ENCODE measurements at regions not wholly inside any gene's neighbourhood (a gene's known extent, or its start where the extent isn't known, plus 50 kb on each side); places are given as distances from the start of the nearest gene placed in this dataset.
"Not testable (repeated sequence)": the region's sequence is repeated elsewhere in the genome, so short reads cannot be mapped to it uniquely, and the experiment has no call there.

- H3K9me3 ChIP-seq (ENCODE audit: control insufficient read depth, low read depth, low read length); H3K4me1 ChIP-seq (ENCODE audit: control insufficient read depth, low read depth, low read length); H3K27ac ChIP-seq (ENCODE audit: low read length); H3K36me3 ChIP-seq (ENCODE audit: control insufficient read depth, low read depth, low read length); H3K27me3 ChIP-seq (ENCODE audit: control insufficient read depth, insufficient read depth, low read length); H3K9ac ChIP-seq (ENCODE audit: low read length); H3K4me3 ChIP-seq (ENCODE audit: low read length): not testable (repeated sequence)
Measured at GRCh38 chr13:65675383-65675782, 1554.8 kb downstream of the PCDH9 start.

GRCh38 chr13:65670014-65670625, 1560.0 kb downstream of the PCDH9 start:
- Histone ChIP-seq H3K36me3 (ENCODE audit: control insufficient read depth, low read depth, low read length) (no peaks in the 10 kb centered on the region), H3K9me3 (ENCODE audit: control insufficient read depth, low read depth, low read length) (no peaks in the 10 kb centered on the region), H3K4me3 (ENCODE audit: low read length) (no peak overlapping the region), H3K9ac (ENCODE audit: low read length) (no peak overlapping the region), H3K4me1 (ENCODE audit: control insufficient read depth, low read depth, low read length) (no peaks in the 10 kb centered on the region), H3K27me3 (ENCODE audit: control insufficient read depth, insufficient read depth, low read length) (no peaks in the 10 kb centered on the region), H3K27ac (ENCODE audit: low read length) (no peak overlapping the region)

GRCh38 chr13:65660731-65661130, 1569.4 kb downstream of the PCDH9 start:
- Histone ChIP-seq H3K9me3 (ENCODE audit: control insufficient read depth, low read depth, low read length) (no peaks in the 10 kb centered on the region), H3K9ac (ENCODE audit: low read length) (no peak overlapping the region), H3K4me3 (ENCODE audit: low read length) (no peak overlapping the region), H3K36me3 (ENCODE audit: control insufficient read depth, low read depth, low read length) (no peaks in the 10 kb centered on the region), H3K27me3 (ENCODE audit: control insufficient read depth, insufficient read depth, low read length) (no peaks in the 10 kb centered on the region), H3K4me1 (ENCODE audit: control insufficient read depth, low read depth, low read length) (no peaks in the 10 kb centered on the region), H3K27ac (ENCODE audit: low read length) (no peak overlapping the region)

GRCh38 chr13:65656740-65657329, 1573.3 kb downstream of the PCDH9 start:
- no peaks in the 10 kb centered on the region for H3K4me1 ChIP-seq (ENCODE audit: control insufficient read depth, low read depth, low read length)
- no peaks in the 10 kb centered on the region for H3K27me3 ChIP-seq (ENCODE audit: control insufficient read depth, insufficient read depth, low read length)
- H3K27ac ChIP-seq (ENCODE audit: low read length) = no peak overlapping the region
- H3K9me3 ChIP-seq (ENCODE audit: control insufficient read depth, low read depth, low read length) = no peaks in the 10 kb centered on the region
- no peaks in the 10 kb centered on the region for H3K36me3 ChIP-seq (ENCODE audit: control insufficient read depth, low read depth, low read length)
- no peak overlapping the region for H3K4me3 ChIP-seq (ENCODE audit: low read length)
- H3K9ac ChIP-seq (ENCODE audit: low read length) = no peak overlapping the region

DNA sequence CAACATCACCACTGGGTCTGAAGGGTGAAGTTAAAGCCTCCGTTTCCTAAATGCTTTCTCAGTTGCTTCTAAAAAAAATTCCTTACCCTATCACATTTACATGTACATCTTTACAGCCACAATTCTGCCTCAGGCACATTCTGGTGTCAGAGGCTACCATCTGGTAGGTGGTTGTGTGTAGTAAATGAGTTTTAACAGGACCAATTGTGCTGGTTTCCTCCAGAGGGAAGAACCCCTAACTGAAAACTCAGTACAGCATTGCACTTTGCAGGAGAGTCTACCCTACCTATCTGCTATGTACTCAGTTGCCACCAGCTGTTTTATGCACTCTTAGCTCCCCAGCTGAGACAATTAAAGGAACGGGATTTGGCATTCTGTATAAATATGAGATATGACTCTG, 1576.5 kb downstream of the PCDH9 start:
- Histone ChIP-seq H3K27me3 (ENCODE audit: control insufficient read depth, insufficient read depth, low read length) (no peaks in the 10 kb centered on the region), H3K9me3 (ENCODE audit: control insufficient read depth, low read depth, low read length) (no peaks in the 10 kb centered on the region), H3K9ac (ENCODE audit: low read length) (no peak overlapping the region), H3K4me1 (ENCODE audit: control insufficient read depth, low read depth, low read length) (no peaks in the 10 kb centered on the region), H3K4me3 (ENCODE audit: low read length) (no peak overlapping the region), H3K27ac (ENCODE audit: low read length) (no peak overlapping the region), H3K36me3 (ENCODE audit: control insufficient read depth, low read depth, low read length) (no peaks in the 10 kb centered on the region)

DNA sequence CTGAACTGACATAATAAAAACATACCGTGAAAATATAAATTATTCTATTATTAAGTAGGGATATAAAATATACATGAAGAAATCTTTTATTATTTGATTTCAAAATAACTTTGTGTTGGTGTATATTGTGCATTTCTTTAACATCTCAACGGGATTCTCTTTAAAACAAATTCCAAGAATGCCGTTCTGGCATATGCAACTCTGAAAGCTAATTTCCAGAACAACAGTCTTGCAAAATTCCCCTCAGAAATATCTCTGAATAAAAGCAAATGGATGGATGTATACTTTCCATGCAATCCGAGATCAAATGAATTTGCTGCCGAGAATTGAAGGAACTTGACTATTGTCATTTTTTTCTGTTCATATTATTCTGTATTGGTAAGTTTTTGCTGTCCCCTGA, 1579.8 kb downstream of the PCDH9 start:
- no peak overlapping the region for H3K27ac ChIP-seq (ENCODE audit: low read length)
- no peak overlapping the region for H3K9ac ChIP-seq (ENCODE audit: low read length)
- H3K4me1 ChIP-seq (ENCODE audit: control insufficient read depth, low read depth, low read length) = no peaks in the 10 kb centered on the region
- H3K36me3 ChIP-seq (ENCODE audit: control insufficient read depth, low read depth, low read length) = no peaks in the 10 kb centered on the region
- no peak overlapping the region for H3K4me3 ChIP-seq (ENCODE audit: low read length)
- H3K9me3 ChIP-seq (ENCODE audit: control insufficient read depth, low read depth, low read length) = no peaks in the 10 kb centered on the region
- no peaks in the 10 kb centered on the region for H3K27me3 ChIP-seq (ENCODE audit: control insufficient read depth, insufficient read depth, low read length)

- no peaks in the 10 kb centered on the region for H3K36me3 ChIP-seq (ENCODE audit: control insufficient read depth, low read depth, low read length)
- H3K4me1 ChIP-seq (ENCODE audit: control insufficient read depth, low read depth, low read length) = no peaks in the 10 kb centered on the region
- H3K27ac ChIP-seq (ENCODE audit: low read length) = no peak overlapping the region
- no peak overlapping the region for H3K9ac ChIP-seq (ENCODE audit: low read length)
- H3K27me3 ChIP-seq (ENCODE audit: control insufficient read depth, insufficient read depth, low read length) = no peaks in the 10 kb centered on the region
- H3K9me3 ChIP-seq (ENCODE audit: control insufficient read depth, low read depth, low read length) = no peaks in the 10 kb centered on the region
- no peak overlapping the region for H3K4me3 ChIP-seq (ENCODE audit: low read length)
Measured at GRCh38 chr13:65642996-65643395, 1587.1 kb downstream of the PCDH9 start.

DNA sequence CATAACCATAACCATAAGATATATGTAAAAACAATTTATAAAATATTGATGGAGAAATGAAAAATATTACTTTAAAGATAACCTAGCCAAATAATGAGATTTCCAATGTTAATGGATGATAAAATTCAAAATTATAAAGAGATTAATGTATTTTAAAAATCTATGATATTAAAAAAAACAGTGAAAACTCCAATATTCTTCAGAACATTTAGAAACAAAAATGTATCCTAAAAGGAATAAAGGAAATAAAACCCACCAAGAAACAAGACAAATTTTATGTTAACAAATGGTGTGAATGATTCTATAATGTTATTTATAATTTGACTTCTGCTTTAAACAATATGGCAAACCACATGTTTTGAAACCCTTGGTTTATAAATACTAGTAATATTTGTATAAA, 1587.8 kb downstream of the PCDH9 start:
- Histone ChIP-seq H3K4me3 (ENCODE audit: low read length) (no peak overlapping the region), H3K9ac (ENCODE audit: low read length) (no peak overlapping the region), H3K9me3 (ENCODE audit: control insufficient read depth, low read depth, low read length) (no peaks in the 10 kb centered on the region), H3K27ac (ENCODE audit: low read length) (no peak overlapping the region), H3K27me3 (ENCODE audit: control insufficient read depth, insufficient read depth, low read length) (no peaks in the 10 kb centered on the region), H3K36me3 (ENCODE audit: control insufficient read depth, low read depth, low read length) (no peaks in the 10 kb centered on the region), H3K4me1 (ENCODE audit: control insufficient read depth, low read depth, low read length) (no peaks in the 10 kb centered on the region)

GRCh38 chr13:65638572-65639168, 1591.5 kb downstream of the PCDH9 start:
- Histone ChIP-seq H3K27me3 (ENCODE audit: control insufficient read depth, insufficient read depth, low read length) (no peaks in the 10 kb centered on the region), H3K4me1 (ENCODE audit: control insufficient read depth, low read depth, low read length) (no peaks in the 10 kb centered on the region), H3K27ac (ENCODE audit: low read length) (no peak overlapping the region), H3K4me3 (ENCODE audit: low read length) (no peak overlapping the region), H3K36me3 (ENCODE audit: control insufficient read depth, low read depth, low read length) (no peaks in the 10 kb centered on the region), H3K9me3 (ENCODE audit: control insufficient read depth, low read depth, low read length) (no peaks in the 10 kb centered on the region), H3K9ac (ENCODE audit: low read length) (no peak overlapping the region)

DNA sequence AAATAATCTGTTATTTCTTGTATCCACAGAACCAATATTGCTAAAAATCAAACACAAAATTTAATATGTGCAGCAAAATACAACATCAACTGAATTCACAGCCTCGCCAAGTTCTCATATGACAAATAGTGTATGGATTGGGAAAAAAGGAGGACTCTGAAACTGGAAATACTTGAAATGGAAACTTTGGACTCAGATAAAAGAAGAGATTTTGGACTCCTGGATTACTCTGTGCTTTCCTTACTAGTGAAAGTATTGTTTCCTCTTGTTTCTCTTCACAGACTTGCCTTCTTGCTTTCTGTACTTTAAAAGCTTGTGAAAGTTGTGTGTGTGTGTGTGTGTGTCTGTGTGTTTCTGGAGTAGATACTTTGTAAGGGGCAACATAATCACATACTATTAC, 1596.3 kb downstream of the PCDH9 start:
- Histone ChIP-seq H3K9ac (ENCODE audit: low read length) (no peak overlapping the region), H3K36me3 (ENCODE audit: control insufficient read depth, low read depth, low read length) (no peaks in the 10 kb centered on the region), H3K4me3 (ENCODE audit: low read length) (no peak overlapping the region), H3K4me1 (ENCODE audit: control insufficient read depth, low read depth, low read length) (no peaks in the 10 kb centered on the region), H3K27ac (ENCODE audit: low read length) (no peak overlapping the region), H3K9me3 (ENCODE audit: control insufficient read depth, low read depth, low read length) (no peaks in the 10 kb centered on the region), H3K27me3 (ENCODE audit: control insufficient read depth, insufficient read depth, low read length) (no peaks in the 10 kb centered on the region)

GRCh38 chr13:65631078-65631477, 1599.1 kb downstream of the PCDH9 start:
- no peak overlapping the region for H3K27ac ChIP-seq (ENCODE audit: low read length)
- no peaks in the 10 kb centered on the region for H3K36me3 ChIP-seq (ENCODE audit: control insufficient read depth, low read depth, low read length)
- H3K9me3 ChIP-seq (ENCODE audit: control insufficient read depth, low read depth, low read length) = no peaks in the 10 kb centered on the region
- H3K9ac ChIP-seq (ENCODE audit: low read length) = no peak overlapping the region
- no peak overlapping the region for H3K4me3 ChIP-seq (ENCODE audit: low read length)
- no peaks in the 10 kb centered on the region for H3K27me3 ChIP-seq (ENCODE audit: control insufficient read depth, insufficient read depth, low read length)
- no peaks in the 10 kb centered on the region for H3K4me1 ChIP-seq (ENCODE audit: control insufficient read depth, low read depth, low read length)

DNA sequence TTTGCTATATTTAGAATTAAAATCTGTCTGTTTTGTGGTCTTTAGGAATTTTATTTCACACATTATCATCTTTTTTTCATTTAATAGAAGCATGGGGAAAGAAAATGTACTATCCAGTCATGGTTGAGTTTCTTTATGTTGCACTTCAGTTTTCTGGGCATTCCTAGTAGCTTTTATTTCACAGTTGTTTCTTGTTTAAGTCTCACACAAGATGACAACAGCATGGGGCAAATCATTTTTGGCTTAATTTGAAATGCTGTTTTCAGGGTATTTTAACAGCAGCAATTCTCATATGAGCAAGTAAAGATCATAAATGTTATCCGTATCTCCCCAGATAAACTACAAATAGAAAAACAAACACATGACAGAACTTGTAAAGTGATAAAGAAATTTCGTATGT, 1600.2 kb downstream of the PCDH9 start:
- Histone ChIP-seq H3K36me3 (ENCODE audit: control insufficient read depth, low read depth, low read length) (no peaks in the 10 kb centered on the region), H3K27me3 (ENCODE audit: control insufficient read depth, insufficient read depth, low read length) (no peaks in the 10 kb centered on the region), H3K4me3 (ENCODE audit: low read length) (no peak overlapping the region), H3K4me1 (ENCODE audit: control insufficient read depth, low read depth, low read length) (no peaks in the 10 kb centered on the region), H3K9me3 (ENCODE audit: control insufficient read depth, low read depth, low read length) (no peaks in the 10 kb centered on the region), H3K9ac (ENCODE audit: low read length) (no peak overlapping the region), H3K27ac (ENCODE audit: low read length) (no peak overlapping the region)
